Epithelial cell of esophagus (primary cell): ENCODE measurements at regions not wholly inside any gene's neighbourhood (a gene's known extent, or its start where the extent isn't known, plus 50 kb on each side); places are given as distances from the start of the nearest gene placed in this dataset.

Experiments used
- DNase-seq: peaks from one replicate; pipeline ENCODE4 v3.0.0; 2010; ENCODE audit warnings: low read depth
- H3K4me3 ChIP-seq: 2 replicates; pipeline ENCODE4 v1.5.1; 2011; ENCODE audit warnings: mild to moderate bottlenecking, low read length, control low read depth
- TF ChIP-seq, protein P1 (sequence below): IDR thresholded peaks from 2 replicates; pipeline ENCODE4 v1.5.1; 2011; ENCODE audit warnings: low read depth, mild to moderate bottlenecking, low read length, control low read depth, inconsistent platforms; ENCODE audit not compliant: insufficient read depth; ENCODE audit errors: missing control alignments

DNA sequence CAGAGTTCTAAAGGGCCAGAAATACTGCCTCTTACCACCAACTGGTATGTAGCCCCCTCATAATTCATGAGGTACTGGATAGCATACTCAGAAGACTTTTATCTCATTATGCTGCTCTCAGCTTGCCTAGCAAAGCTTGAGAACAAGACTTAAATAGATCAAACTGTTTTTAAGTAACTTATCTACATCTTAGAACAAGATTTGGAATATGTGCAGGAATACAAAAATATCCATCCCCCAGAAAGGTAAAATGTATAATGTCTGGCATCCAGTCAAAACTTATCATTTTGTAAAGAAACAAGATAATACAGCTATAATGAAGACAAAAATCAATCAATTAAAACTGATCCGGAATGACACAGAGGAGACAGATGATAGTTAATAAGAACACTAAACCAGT lies 400.4 kb upstream of the TGFBR2 start:
- TF ChIP-seq, protein P1, sequence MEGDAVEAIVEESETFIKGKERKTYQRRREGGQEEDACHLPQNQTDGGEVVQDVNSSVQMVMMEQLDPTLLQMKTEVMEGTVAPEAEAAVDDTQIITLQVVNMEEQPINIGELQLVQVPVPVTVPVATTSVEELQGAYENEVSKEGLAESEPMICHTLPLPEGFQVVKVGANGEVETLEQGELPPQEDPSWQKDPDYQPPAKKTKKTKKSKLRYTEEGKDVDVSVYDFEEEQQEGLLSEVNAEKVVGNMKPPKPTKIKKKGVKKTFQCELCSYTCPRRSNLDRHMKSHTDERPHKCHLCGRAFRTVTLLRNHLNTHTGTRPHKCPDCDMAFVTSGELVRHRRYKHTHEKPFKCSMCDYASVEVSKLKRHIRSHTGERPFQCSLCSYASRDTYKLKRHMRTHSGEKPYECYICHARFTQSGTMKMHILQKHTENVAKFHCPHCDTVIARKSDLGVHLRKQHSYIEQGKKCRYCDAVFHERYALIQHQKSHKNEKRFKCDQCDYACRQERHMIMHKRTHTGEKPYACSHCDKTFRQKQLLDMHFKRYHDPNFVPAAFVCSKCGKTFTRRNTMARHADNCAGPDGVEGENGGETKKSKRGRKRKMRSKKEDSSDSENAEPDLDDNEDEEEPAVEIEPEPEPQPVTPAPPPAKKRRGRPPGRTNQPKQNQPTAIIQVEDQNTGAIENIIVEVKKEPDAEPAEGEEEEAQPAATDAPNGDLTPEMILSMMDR = no peak
- no peak for DNase-seq
- no peak overlapping the region for H3K4me3 ChIP-seq

DNA sequence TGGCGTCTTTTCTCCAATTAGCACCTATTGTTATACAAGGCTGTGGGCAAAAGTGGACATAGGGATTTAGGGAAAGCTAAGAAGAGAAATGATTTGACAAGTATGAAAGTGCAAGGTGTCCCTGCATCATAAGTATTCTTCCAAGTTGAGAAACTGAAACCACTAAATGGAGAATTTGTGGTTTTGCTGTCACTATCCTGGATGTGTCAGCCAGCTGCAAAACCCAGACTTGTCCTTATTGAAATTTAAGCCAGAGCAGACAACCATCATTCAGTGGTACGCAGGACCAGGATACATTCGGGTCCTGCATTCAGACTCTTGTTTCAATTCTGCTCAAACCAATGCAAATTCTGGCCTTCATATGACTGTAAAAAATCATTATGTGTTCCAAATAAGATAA lies 384.8 kb upstream of the TGFBR2 start:
- TF ChIP-seq, protein P1 = no peak
- no peak for DNase-seq
- H3K4me3 ChIP-seq = no peak overlapping the region

DNA sequence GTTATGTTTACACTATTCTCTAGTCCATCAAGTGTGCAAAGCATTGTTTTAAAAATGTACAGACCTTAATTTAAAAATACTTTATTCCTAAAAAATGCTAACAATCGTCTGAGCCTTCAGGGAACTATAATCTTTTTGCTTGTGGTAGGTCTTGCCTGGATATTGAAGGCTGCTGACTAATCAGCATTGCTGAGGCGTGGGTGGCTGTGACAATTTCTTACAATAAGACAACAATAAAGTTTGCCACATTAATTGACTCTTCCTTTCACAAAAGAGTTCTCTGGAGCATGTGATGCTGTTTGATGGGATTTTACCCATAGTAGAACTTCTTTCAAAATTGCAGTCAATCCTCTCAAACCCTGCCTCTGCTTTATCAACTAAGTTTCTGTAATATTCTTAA lies 384.0 kb upstream of the TGFBR2 start:
- DNase-seq = peak; percentile 15
- TF ChIP-seq, protein P1 = no peak

DNA sequence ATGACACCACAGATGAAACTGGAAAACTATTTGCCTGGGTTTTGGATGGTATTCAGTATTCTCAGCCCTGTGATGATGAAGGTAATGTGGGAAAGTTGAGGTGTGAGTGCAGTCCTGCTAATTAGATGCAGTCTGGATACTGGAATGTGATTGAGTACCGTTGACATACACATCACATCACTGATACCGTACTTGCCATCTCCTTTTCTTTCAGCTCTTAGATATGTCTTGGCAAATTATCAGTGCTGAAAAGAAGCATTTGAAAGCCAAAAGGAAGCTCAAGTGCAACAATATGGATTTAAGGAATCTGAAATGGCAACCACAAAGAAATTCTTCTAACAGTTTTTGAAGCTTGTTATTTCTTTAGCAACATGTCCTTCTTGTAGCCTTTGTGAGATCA lies 381.4 kb upstream of the TGFBR2 start:
- no peak for DNase-seq
- no peak overlapping the region for H3K4me3 ChIP-seq
- TF ChIP-seq, protein P1 = no peak

More for the DNA sequence above, 384.0 kb upstream of the TGFBR2 start:
- H3K4me3 ChIP-seq = no peak overlapping the region

DNA sequence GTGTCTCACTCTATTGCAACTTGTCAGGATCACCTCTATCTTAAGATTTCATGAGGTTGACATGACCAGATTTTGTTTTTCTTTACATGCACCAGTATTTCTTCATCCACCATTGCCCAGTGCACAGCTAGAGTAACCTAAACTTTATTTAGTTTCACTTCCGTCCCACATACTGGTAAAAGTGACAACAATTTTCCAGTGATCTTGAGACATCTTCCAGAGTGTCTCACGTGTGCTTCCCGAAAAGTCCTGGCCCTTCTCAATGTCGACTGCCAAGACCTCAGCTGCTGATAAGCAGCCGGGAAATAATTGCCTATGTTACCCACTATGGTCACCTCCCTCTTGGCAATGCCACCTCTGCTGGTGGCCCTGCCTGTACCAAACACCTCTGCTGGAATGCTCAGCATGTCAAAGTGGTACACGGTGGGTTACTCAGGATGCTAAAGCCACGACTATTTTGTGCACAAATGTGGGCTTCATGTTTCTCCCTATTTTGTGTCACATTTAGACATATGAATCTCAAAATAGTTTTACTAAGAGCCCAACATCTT lies 379.7 kb upstream of the TGFBR2 start:
- DNase-seq = no peak
- H3K4me3 ChIP-seq = no peak overlapping the region
- TF ChIP-seq, protein P1 = no peak

DNA sequence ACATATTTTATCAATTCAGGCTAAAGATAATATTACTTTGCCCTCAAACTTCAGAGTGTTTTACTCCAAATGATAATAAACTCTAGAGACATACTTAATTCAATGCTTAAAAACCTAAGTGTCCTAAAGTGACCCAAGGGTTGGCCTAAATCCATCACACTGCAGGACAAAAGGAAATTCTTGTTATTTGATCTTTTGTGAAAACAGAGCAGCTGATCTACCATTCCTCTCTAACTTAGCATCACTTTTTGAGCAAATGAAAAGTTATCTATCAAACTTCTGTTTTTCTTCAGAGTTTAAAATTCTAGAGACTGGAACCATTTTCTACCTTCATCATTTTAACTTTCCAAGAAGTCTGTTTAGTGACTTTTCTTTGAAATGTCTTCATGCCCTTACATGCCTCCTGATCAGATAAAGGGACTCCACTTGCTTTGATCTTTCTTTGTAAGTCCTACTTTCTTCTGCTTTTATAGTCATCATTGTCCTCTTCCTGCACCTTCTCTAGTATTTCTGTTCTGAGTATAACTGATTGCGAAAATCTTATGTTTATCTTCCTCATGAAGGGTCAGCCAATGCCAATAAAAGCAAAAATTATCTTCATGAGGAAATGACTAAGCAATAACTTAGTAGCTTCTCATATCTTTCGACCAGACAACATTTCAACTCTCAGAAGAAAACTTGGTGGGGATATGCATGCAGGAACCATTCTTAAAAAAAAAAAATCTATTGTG lies 378.7 kb upstream of the TGFBR2 start:
- peak; percentile 68 for DNase-seq
- TF ChIP-seq, protein P1 = no peak
- H3K4me3 ChIP-seq = no peak overlapping the region

DNA sequence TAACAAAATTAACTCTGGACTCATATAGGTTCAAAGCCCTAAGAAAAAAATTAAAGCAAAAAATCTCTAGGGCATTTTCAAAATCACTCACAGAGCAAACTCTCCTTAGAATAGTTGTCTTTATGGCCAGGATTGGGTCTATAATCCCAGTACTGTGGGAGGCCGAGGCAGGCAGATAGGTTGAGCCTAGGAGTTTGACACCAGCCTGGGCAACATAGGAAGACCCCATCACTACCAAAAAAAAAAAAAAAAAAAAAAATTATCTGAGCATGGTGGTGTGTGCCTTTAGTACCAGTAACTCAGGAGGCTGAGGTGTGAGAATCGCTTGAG lies 378.1 kb upstream of the TGFBR2 start:
- TF ChIP-seq, protein P1 = no peak
- DNase-seq = no peak
- H3K4me3 ChIP-seq = no peak overlapping the region
